HG02852 (cell line): ENCODE measurements at regions not wholly inside any gene's neighbourhood (a gene's known extent, or its start where the extent isn't known, plus 50 kb on each side); places are given as distances from the start of the nearest gene placed in this dataset.

Experiments
- ATAC-seq: cut with Tn5 transposase; IDR thresholded peaks from one replicate; pipeline ENCODE4 v1.9.1; 2021; ENCODE audit warnings: mild to moderate bottlenecking, moderate library complexity; ENCODE audit not compliant: unreplicated experiment

GRCh38 chr2:66794070-66794469, 359.1 kb downstream of the MEIS1 start:
- no peak for ATAC-seq

- no peak for ATAC-seq
Measured at GRCh38 chr2:66794551-66794950, 359.6 kb downstream of the MEIS1 start.

- no peak for ATAC-seq
Measured at GRCh38 chr2:66802877-66803276, 368.0 kb downstream of the MEIS1 start.

- no peak for ATAC-seq
Measured at GRCh38 chr2:66803726-66804125, 368.8 kb downstream of the MEIS1 start.

GRCh38 chr2:66805016-66805865, 370.3 kb downstream of the MEIS1 start:
- ATAC-seq, result no peak

GRCh38 chr2:66805968-66806367, 371.0 kb downstream of the MEIS1 start:
- ATAC-seq, result no peak

GRCh38 chr2:66813525-66813924, 378.6 kb downstream of the MEIS1 start:
- no peak for ATAC-seq

GRCh38 chr2:66813976-66814375, 379.1 kb downstream of the MEIS1 start:
- no peak for ATAC-seq

- ATAC-seq, result no peak
Measured at GRCh38 chr2:66814916-66815315, 380.0 kb downstream of the MEIS1 start.

- ATAC-seq, result no peak
Measured at GRCh38 chr2:66815886-66816285, 381.0 kb downstream of the MEIS1 start.

- ATAC-seq, result no peak
Measured at GRCh38 chr2:66821168-66821567, 386.2 kb downstream of the MEIS1 start.

GRCh38 chr2:66822186-66822585, 387.3 kb downstream of the MEIS1 start:
- no peak for ATAC-seq

- ATAC-seq, result no peak
Measured at GRCh38 chr2:66824926-66825325, 390.0 kb downstream of the MEIS1 start.

- no peak for ATAC-seq
Measured at GRCh38 chr2:66827851-66828250, 392.9 kb downstream of the MEIS1 start.

GRCh38 chr2:66828876-66829275, 394.0 kb downstream of the MEIS1 start:
- no peak for ATAC-seq

- ATAC-seq, result no peak
Measured at GRCh38 chr2:66830881-66831280, 396.0 kb downstream of the MEIS1 start.

- no peak for ATAC-seq
Measured at GRCh38 chr2:66832646-66833435, 397.9 kb downstream of the MEIS1 start.

GRCh38 chr2:66834859-66835258, 399.9 kb downstream of the MEIS1 start:
- ATAC-seq, result no peak

GRCh38 chr2:66836851-66837250, 401.9 kb downstream of the MEIS1 start:
- no peak for ATAC-seq

GRCh38 chr2:66839551-66840320, 404.8 kb downstream of the MEIS1 start:
- no peak for ATAC-seq

GRCh38 chr2:66840321-66841002, 405.5 kb downstream of the MEIS1 start:
- no peak for ATAC-seq
